IPS DF 6.9 (cell line): ENCODE measurements at regions not wholly inside any gene's neighbourhood (a gene's known extent, or its start where the extent isn't known, plus 50 kb on each side); places are given as distances from the start of the nearest gene placed in this dataset.

Experiments used
- DNase-seq: peaks from one replicate; pipeline ENCODE4 v3.0.0-alpha.2; 2013; ENCODE audit warnings: low read depth, low spot score
- H3K27ac ChIP-seq: one replicate; pipeline ENCODE4 v1.5.1; 2013; ENCODE audit warnings: low read length, control low read depth
- H3K27me3 ChIP-seq: 2 replicates; pipeline ENCODE4 v1.6.1; 2013; ENCODE audit warnings: mild to moderate bottlenecking, low read length; ENCODE audit not compliant: control insufficient read depth, insufficient read depth
- H3K36me3 ChIP-seq: 2 replicates; pipeline ENCODE4 v1.6.1; 2013; ENCODE audit warnings: low read length; ENCODE audit not compliant: control insufficient read depth, insufficient read depth
- H3K4me1 ChIP-seq: 2 replicates; pipeline ENCODE4 v1.6.1; 2013; ENCODE audit warnings: low read length; ENCODE audit not compliant: control insufficient read depth, insufficient read depth
- H3K4me3 ChIP-seq: 2 replicates; pipeline ENCODE4 v1.5.1; 2013; ENCODE audit warnings: mild to moderate bottlenecking, low read length
- H3K9me3 ChIP-seq: 2 replicates; pipeline ENCODE4 v1.6.1; 2013; ENCODE audit warnings: low read length, inconsistent platforms; ENCODE audit not compliant: control insufficient read depth, insufficient read depth
- WGBS: extraction: QIAGEN DNeasy Blood & Tissue Kit; methylation state at CpG from one replicate; pipeline ENCODE4 v1.1.7; 2013; ENCODE audit warnings: mixed read lengths, missing lambda C conversion rate; ENCODE audit not compliant: insufficient read length, insufficient coverage; 5-methylcytosine and 5-hydroxymethylcytosine counted together

- Histone ChIP-seq H3K27ac (no peak overlapping the region), H3K4me3 (no peak overlapping the region), H3K9me3 (no peaks in the 10 kb centered on the region), H3K36me3 (no peaks in the 10 kb centered on the region), H3K4me1 (no peaks in the 10 kb centered on the region), H3K27me3 (no peaks in the 10 kb centered on the region)
- DNase-seq: no peak
- WGBS: no CpG with 5 or more reads among the region's 6 CpGs
Observed at GRCh38 chr7:25409897-25410636, 181.8 kb upstream of the NPVF start.

DNA sequence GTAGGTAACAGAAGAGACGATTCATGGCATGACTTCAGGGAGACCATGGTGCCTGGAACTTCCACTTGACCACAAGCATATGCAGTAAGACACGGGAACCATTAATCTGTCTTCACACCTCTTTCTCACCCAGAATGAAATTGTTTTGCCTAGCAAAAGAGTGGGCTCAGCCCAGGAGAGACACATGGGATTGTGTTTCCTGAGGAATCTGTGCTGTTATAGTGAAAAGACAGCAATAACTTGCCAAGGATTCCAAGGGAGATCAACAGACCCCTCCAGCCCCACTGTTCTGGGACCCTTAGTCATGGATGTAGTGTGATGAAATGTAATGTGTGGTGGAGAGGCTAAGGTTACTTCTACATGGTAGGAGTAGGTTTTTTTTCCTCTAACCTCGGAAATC, 192.5 kb upstream of the NPVF start:
- Histone ChIP-seq H3K4me1 (peaks cover 1% of the 10 kb centered on the region; the same call in 1 of the 2 replicates), H3K36me3 (no peaks in the 10 kb centered on the region), H3K27me3 (no peaks in the 10 kb centered on the region), H3K27ac (no peak overlapping the region), H3K9me3 (no peaks in the 10 kb centered on the region), H3K4me3 (no peak overlapping the region)
- no CpG with 5 or more reads among the region's 3 CpGs for WGBS
- DNase-seq: no peak

DNA sequence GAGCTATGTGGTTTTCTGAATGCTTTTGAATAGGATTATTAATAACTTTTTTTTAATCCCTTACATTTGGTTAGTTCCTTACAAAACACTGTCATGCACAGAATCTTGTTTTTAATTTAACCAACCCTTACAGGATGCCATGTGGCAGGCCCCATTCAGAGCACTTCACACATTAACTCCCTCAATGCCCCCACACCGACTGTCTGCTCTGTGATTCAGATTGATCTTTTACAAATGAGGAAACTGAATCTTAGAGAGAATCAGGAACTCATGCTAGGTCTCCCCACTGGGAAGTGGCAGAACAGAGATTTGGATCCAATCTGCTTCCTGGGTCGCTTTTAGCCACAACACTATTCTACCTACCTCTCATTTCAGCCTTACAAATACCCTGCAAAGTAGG, 195.8 kb upstream of the NPVF start:
- H3K36me3 ChIP-seq: no peaks in the 10 kb centered on the region
- WGBS: no CpG with 5 or more reads among the region's 2 CpGs
- H3K4me3 ChIP-seq: no peak overlapping the region
- no peaks in the 10 kb centered on the region for H3K27me3 ChIP-seq
- H3K4me1 ChIP-seq: peaks cover 1% of the 10 kb centered on the region; the same call in 1 of the 2 replicates
- DNase-seq: no peak
- no peaks in the 10 kb centered on the region for H3K9me3 ChIP-seq
- no peak overlapping the region for H3K27ac ChIP-seq

- no peaks in the 10 kb centered on the region for H3K36me3 ChIP-seq
- H3K27ac ChIP-seq: no peak overlapping the region
- WGBS: no CpG with 5 or more reads among the region's 5 CpGs
- H3K4me3 ChIP-seq: no peak overlapping the region
- no peaks in the 10 kb centered on the region for H3K9me3 ChIP-seq
- H3K4me1 ChIP-seq: peaks cover 1% of the 10 kb centered on the region; the same call in 1 of the 2 replicates
- no peaks in the 10 kb centered on the region for H3K27me3 ChIP-seq
- DNase-seq: no peak
Observed at GRCh38 chr7:25424855-25425254, 196.6 kb upstream of the NPVF start.

DNA sequence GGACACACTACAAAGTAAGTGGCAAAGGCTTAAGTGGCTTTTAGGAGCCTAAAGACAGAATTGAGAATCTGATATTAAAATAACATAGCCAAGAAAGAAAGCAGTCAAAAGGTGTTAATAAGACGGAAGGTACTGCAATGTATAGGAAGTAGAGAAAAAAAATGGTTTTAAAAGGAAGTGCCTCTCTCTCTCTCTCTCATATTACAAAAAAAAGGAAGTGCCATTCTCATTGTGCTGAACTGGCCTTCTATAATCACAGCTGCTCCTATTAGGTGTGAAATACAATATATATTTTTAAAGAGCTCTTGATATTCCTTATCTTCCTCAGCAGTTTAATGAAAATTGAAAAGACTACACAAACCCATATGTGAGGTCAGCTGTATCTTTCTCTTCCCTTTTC, 199.4 kb upstream of the NPVF start:
- WGBS: no CpG with 5 or more reads among the region's 1 CpG
- H3K27me3 ChIP-seq: no peaks in the 10 kb centered on the region
- peaks cover 1% of the 10 kb centered on the region; the same call in 1 of the 2 replicates for H3K4me1 ChIP-seq

DNA sequence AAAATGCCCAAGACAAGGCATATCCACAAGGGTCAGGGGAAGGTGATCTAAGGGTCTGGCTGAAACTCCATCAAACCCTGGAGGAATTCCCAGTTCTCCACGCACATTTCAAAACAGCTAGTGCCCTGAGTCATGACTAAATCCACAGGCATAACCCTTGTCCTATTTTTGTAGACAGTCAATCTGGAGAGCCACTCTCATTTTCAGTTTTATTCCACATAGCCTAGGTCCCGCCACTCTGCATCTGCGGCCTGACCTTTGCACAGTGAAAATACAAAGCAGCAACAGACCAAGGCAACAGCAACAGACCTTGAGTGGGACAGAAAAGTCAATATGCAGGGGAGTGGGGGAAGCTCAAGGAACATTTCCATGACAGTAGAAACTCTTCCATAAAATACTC, 201.4 kb upstream of the NPVF start:
- Histone ChIP-seq H3K27ac (no peak overlapping the region), H3K4me3 (no peak overlapping the region), H3K9me3 (no peaks in the 10 kb centered on the region), H3K4me1 (no peaks in the 10 kb centered on the region), H3K27me3 (no peaks in the 10 kb centered on the region), H3K36me3 (no peaks in the 10 kb centered on the region)
- WGBS: no CpG with 5 or more reads among the region's 3 CpGs
- DNase-seq: no peak

More for the DNA sequence above, 199.4 kb upstream of the NPVF start:
- no peaks in the 10 kb centered on the region for H3K36me3 ChIP-seq
- H3K27ac ChIP-seq: no peak overlapping the region
- no peak for DNase-seq
- H3K4me3 ChIP-seq: no peak overlapping the region
- no peaks in the 10 kb centered on the region for H3K9me3 ChIP-seq

GRCh38 chr7:25430200-25430931, 202.1 kb upstream of the NPVF start:
- H3K27me3 ChIP-seq: no peaks in the 10 kb centered on the region
- H3K27ac ChIP-seq: no peak overlapping the region
- H3K4me1 ChIP-seq: no peaks in the 10 kb centered on the region
- no peaks in the 10 kb centered on the region for H3K9me3 ChIP-seq
- H3K4me3 ChIP-seq: no peak overlapping the region
- DNase-seq: no peak
- WGBS: no CpG with 5 or more reads among the region's 9 CpGs
- H3K36me3 ChIP-seq: no peaks in the 10 kb centered on the region

DNA sequence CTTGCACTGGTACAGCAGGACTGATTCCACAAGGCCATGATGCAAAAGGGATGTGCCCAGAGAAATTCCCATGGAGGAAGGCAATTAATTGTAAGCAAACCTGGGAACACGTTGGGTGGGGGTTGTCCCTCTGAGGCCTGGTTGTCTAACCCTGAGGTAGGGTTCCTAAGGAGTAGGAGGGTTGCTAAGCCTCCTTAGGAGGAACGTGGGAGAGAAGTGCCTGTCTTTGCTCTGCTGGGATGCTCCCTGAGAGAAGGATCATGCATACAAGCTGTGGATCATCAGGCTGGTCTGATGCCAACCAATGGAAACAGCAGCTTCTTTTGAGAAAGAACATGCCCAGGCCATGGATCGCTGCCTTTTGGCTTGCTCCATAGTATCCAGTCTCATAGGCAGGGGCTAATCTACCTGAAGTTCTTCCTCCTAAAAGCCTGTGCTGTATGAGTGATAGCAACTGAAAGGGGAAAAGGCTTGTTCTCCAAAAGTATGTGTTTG, 203.7 kb upstream of the NPVF start:
- no CpG with 5 or more reads among the region's 3 CpGs for WGBS
- no peaks in the 10 kb centered on the region for H3K27me3 ChIP-seq
- DNase-seq: no peak
- H3K27ac ChIP-seq: no peak overlapping the region
- no peaks in the 10 kb centered on the region for H3K36me3 ChIP-seq
- H3K4me3 ChIP-seq: no peak overlapping the region
- H3K9me3 ChIP-seq: no peaks in the 10 kb centered on the region
- no peaks in the 10 kb centered on the region for H3K4me1 ChIP-seq

DNA sequence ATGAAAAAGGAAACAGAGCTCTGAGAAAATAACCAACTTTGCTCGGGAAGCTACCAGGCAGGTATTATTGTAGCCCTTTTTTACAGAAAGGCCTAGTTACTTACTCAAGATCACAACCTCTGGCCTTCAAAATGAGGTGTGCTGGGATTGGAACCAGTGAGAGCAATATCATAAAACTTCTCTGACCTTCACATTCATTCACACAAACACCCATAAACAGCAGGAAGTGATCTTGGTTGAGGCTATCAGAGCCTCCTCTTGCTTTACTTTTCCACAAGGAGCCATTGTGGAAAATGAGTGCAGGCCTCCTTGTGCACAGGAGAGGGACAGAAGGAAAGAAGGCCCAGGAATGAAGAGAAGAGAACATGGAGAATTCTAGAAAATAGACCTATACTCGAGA, 204.5 kb upstream of the NPVF start:
- H3K27me3 ChIP-seq: no peaks in the 10 kb centered on the region
- no peak for DNase-seq
- no peaks in the 10 kb centered on the region for H3K4me1 ChIP-seq
- H3K4me3 ChIP-seq: no peak overlapping the region
- H3K9me3 ChIP-seq: no peaks in the 10 kb centered on the region
- H3K36me3 ChIP-seq: no peaks in the 10 kb centered on the region
- no CpG with 5 or more reads among the region's 2 CpGs for WGBS
- no peak overlapping the region for H3K27ac ChIP-seq

DNA sequence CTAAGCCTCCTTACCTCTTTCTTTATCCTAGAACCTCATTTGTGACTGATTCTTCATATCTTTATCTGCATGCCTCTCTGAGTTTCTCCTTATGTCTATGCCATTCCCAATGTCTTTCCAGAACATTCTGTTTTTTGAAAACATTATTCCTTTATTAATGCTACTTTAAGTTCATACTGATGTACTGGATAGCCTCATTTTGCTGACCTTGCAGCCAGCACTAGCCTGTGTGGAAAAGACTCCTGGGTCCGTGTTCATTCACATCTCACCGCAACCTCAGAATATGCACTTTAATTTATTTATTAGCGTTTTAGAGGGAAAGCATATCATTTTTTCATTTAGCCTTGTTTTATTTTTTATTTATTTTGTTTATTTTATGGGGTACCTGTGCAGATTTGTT, 208.1 kb upstream of the NPVF start:
- H3K27ac ChIP-seq: no peak overlapping the region
- H3K4me1 ChIP-seq: no peaks in the 10 kb centered on the region
- H3K9me3 ChIP-seq: no peaks in the 10 kb centered on the region
- DNase-seq: no peak
- no peaks in the 10 kb centered on the region for H3K27me3 ChIP-seq
- no peaks in the 10 kb centered on the region for H3K36me3 ChIP-seq
- no CpG with 5 or more reads among the region's 3 CpGs for WGBS
- H3K4me3 ChIP-seq: no peak overlapping the region
